GM12875 (cell line): ENCODE measurements at regions not wholly inside any gene's neighbourhood (a gene's known extent, or its start where the extent isn't known, plus 50 kb on each side); places are given as distances from the start of the nearest gene placed in this dataset.

ENCODE experiments used
- H3K4me3 ChIP-seq: one replicate; pipeline ENCODE4 v1.5.1; 2011; ENCODE audit warnings: low read depth, low read length, control low read depth
- TF ChIP-seq, protein P1 (sequence below): IDR thresholded peaks from 2 replicates; pipeline ENCODE4 v1.5.1; 2011; ENCODE audit warnings: low read depth, mild to moderate bottlenecking, control low read depth, inconsistent platforms, low read length, moderate library complexity, borderline replicate concordance; ENCODE audit not compliant: insufficient read depth

- TF ChIP-seq, protein P1, sequence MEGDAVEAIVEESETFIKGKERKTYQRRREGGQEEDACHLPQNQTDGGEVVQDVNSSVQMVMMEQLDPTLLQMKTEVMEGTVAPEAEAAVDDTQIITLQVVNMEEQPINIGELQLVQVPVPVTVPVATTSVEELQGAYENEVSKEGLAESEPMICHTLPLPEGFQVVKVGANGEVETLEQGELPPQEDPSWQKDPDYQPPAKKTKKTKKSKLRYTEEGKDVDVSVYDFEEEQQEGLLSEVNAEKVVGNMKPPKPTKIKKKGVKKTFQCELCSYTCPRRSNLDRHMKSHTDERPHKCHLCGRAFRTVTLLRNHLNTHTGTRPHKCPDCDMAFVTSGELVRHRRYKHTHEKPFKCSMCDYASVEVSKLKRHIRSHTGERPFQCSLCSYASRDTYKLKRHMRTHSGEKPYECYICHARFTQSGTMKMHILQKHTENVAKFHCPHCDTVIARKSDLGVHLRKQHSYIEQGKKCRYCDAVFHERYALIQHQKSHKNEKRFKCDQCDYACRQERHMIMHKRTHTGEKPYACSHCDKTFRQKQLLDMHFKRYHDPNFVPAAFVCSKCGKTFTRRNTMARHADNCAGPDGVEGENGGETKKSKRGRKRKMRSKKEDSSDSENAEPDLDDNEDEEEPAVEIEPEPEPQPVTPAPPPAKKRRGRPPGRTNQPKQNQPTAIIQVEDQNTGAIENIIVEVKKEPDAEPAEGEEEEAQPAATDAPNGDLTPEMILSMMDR, result no peak
- no peak overlapping the region for H3K4me3 ChIP-seq
Observed at GRCh38 chr7:115227473-115228235, 305.8 kb downstream of the MDFIC start.

- no peak overlapping the region for H3K4me3 ChIP-seq
- TF ChIP-seq, protein P1, result no peak
Observed at GRCh38 chr7:115226410-115226809, 304.5 kb downstream of the MDFIC start.

GRCh38 chr7:115224922-115225321, 303.0 kb downstream of the MDFIC start:
- no peak overlapping the region for H3K4me3 ChIP-seq
- TF ChIP-seq, protein P1, result no peak

- TF ChIP-seq, protein P1, result no peak
Observed at GRCh38 chr7:115223959-115224358, 302.1 kb downstream of the MDFIC start.

GRCh38 chr7:115221456-115221855, 299.6 kb downstream of the MDFIC start:
- TF ChIP-seq, protein P1, result no peak
- H3K4me3 ChIP-seq, result no peak overlapping the region

More at GRCh38 chr7:115223959-115224358, 302.1 kb downstream of the MDFIC start:
- H3K4me3 ChIP-seq, result no peak overlapping the region

GRCh38 chr7:115218076-115218475, 296.2 kb downstream of the MDFIC start:
- TF ChIP-seq, protein P1, result no peak
- no peak overlapping the region for H3K4me3 ChIP-seq

DNA sequence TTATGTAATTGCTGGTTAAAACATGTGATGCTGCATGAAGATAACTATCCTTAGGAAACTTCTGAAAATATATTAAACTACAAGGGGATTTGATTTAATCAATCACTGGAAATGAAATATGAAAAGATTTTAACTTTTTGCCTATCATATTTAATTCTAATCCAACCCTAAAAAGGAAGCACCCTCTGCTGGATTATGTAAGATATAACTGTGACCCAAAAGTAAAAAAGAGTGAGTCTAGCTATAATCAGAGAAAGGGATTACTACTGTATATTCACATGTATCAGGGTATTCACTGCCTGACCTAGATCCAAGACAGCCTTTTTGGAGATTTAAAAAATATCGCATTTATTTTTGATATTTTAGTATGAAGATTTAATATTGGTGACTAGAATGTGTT, 295.5 kb downstream of the MDFIC start:
- H3K4me3 ChIP-seq, result no peak overlapping the region
- TF ChIP-seq, protein P1, result no peak
